ENCODE measurements at regions not wholly inside any gene's neighbourhood (a gene's known extent, or its start where the extent isn't known, plus 50 kb on each side); places are given as distances from the start of the nearest gene placed in this dataset.
"Not testable (repeated sequence)": the region's sequence is repeated elsewhere in the genome, so short reads cannot be mapped to it uniquely, and the experiment has no call there.

DNA sequence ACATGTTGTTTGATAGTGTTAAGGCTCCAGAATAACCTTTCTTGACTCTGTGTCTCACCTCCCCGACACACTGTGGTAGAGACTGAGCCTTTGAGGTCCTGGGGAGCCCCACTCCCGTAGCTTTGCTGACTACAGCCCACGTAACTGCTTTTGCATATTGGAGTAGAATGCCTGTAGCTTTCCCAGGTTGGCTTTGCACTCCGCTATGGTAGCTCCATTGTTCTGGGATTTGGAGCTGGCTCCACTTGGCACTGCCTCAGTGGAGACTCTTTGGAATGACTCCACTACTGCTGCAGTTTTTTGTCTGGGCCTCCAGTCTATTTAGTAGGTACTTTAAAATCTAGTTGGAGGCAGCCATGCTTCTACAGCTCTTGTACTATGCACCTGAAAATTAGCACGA is 56.2 kb upstream of the ANXA1 start:
- no peak for DNase-seq (ENCODE audit: low read depth, low spot score)

DNA sequence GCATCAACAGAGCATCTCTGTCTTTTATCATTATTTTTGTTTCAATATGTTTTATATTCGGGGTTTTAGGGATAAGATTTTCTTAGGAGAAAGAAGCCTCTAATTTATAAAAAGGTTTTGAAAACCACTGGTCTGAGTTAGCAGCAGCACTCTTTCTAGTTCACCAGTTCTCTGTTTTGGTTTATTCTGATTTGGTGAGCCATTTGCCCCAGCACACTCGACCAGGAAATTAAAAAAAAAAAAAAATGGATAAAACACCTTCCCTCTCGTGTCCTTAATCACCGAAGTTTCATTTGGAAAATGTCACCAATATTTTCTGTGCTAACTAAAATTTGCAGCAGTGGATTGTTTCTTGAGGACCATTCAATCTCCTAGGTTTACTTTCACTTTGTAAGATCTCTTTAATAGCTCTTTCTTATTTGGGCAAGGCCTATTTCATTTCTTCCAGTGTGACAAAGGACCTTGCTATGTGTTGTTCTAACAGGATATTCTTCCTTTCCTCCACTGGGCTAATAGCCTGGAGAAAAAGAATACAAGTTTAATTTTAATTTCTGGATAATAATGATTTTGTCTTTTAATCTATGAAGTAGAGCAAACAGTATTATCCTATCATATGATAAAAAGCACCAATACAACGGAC is 57.8 kb upstream of the ANXA1 start:
- DNase-seq (ENCODE audit: low read depth, low spot score), result no peak

DNA sequence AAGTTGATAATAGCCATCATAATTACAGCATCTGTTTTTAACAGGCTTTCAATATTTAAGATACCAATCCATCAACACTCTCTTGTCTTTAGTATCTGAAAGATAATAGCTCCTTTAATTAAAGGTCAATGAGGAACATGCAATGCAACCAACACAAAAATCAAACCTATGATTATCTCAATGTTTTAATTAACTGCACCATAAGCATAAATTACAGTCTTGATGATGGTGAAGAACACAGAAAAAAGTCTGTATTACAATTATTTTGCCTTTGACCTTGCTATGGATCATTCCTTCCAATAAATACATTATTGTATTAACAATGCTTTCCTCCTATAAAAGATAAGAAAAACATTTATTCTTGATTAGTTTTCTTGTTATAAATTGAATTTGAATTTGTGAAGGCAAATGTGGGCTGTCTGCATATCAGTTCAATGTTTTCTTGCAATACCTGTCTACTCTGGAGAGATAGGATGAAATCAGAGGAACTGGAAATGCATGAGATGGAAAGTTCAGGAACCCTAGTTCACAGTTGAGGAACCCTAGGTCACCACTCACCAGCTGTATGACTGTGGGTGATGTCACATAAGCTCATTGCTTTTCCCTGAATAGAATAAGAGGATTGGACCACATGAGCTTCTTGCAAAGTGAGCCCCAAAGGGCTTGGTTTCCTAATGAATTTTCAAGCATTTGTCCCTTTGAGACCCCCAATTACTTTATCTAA is 58.5 kb upstream of the ANXA1 start:
- no peak for DNase-seq (ENCODE audit: low read depth, low spot score)

DNA sequence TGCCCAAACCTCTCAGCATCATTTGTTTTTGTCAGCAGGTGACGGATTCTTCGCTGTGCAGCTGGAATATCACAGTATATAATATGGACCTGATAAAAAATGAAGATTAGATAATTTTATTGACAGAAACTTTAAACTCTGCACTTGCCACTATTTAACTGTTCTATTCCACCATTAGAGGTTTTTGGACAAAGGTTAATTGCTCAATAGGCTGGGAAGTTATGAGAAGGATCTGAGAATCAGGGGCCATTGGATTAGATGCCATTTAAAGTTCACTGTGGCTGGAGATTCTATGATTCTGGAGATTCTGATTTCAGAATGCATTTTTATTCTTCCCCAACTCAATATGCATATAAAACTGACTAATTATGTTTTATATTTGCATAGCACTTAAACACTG is 59.8 kb upstream of the ANXA1 start:
- DNase-seq (ENCODE audit: low read depth, low spot score), result no peak

DNA sequence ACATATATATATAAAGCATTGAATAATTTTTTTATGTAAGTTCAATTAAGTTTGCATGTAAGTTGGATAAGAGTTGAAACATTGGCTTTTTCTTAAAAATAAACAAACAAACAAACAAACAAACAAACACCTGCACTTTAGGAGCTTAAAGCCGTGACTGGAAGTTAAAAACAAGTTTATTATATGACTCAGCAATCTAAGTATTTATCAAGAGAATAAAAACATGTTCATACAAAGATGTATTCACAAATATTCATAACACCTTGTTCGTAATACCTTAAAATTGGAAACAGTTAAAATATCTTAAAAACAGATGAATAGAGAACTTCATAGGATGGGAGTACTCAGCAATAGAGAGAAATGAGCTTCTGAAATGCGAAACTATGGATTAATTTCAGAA is 61.5 kb upstream of the ANXA1 start:
- no peak for DNase-seq (ENCODE audit: low read depth, low spot score)

GRCh38 chr9:73089304-73089985 is 62.2 kb upstream of the ANXA1 start:
- no peak for DNase-seq (ENCODE audit: low read depth, low spot score)

GRCh38 chr9:73087876-73088275 is 63.8 kb upstream of the ANXA1 start:
- not testable (repeated sequence) for DNase-seq (ENCODE audit: low read depth, low spot score)

GRCh38 chr9:73083519-73083918 is 68.1 kb upstream of the ANXA1 start:
- DNase-seq (ENCODE audit: low read depth, low spot score), result no peak

DNA sequence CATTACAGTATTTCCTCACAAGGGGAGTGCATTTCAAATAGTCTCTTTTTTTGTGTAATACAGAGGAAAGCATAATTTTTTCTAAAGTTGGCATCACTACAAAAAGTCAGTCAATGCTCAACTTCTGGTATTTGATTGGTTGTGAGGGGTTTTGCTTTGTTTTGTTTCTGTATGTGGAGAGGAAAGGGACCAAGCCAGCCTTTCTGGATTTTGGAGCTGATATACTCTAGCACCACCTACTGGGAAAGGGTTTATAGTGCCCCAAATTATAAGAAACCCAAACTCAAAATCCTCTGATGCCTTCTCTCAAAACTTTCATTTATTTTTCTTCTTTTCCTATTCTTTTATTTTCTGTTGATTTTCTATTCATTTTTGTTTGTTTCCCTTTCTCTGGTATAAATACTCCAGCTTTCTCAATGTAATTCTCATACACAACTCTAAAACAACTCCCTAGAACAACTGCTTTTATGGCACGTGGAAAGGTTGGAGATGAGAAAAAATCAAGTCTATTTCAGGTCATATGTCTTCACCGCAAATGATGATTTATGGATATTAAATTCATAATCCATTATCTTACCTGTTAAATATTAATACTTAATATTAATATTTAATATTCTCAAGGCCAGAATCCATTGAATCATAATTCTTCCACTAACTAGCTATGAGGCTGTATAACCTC is 69.5 kb upstream of the ANXA1 start:
- DNase-seq (ENCODE audit: low read depth, low spot score), result peak; percentile 12

DNA sequence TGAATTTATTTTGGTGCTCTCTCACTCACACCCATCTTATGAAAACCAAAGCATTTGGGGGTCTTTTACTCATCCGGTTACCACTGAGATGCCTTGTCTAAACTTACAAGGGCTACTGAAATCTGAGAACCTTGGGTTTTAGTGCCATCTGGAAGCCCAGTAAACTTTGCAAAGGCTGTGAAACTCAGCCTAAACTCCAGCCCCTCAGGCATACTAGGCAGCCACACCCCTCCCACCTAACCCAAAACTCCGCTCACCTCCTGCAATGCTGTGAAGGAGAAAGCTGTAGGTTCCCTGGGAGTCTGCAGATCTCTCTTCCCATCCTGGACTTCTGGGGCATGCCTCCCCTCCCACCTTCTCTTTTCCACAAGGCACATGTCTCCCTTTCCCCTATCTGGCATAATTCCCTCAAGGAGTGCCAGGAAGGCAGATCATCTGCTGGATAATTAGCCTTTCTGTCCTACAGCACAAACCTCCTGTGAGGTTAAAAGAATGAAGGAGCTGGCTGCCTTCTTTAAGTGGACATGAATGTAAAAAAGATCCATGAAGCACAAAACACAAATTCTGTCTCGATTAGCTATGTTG is 71.5 kb upstream of the ANXA1 start:
- no peak for DNase-seq (ENCODE audit: low read depth, low spot score)

DNA sequence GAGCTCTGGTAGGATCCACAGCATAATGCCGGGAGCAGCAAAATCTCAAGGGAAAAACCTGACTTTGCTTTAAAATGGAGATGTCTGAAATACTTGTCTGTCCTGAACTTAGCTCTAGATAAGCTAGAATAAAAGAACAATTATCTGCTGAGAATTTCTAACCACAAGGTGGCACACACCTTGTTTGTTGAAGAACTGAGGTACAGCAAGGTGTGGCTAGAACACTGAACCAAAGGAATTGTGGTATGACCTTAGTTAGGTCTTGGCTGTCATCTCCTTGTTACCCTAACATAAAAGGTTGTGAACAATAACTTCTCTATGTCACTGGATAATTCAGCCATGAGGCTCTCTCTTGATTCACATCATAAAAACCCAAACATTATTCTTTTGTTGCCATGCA is 72.3 kb upstream of the ANXA1 start:
- DNase-seq (ENCODE audit: low read depth, low spot score), result no peak

DNA sequence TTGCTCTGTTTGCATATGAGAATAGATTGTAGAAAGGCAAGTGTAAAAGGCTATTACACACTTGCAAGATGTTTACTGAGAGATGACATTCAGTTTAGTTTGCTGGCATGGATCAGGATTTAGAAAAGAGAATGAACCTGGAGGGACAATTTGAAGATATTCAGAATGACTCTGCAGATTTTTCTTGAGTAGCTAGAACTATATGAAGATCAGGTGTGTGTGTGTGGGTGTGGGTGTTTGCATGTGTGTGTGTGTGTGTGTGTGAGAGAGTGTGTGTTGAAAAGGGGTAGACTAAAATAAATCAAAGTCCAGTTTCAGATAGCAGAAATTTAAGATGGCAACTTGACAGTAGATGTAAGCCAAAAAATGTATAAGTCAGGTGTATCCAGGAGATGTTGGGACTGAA is 74.0 kb upstream of the ANXA1 start:
- DNase-seq (ENCODE audit: low read depth, low spot score), result no peak

GRCh38 chr9:73076970-73077369 is 74.7 kb upstream of the ANXA1 start:
- no peak for DNase-seq (ENCODE audit: low read depth, low spot score)

GRCh38 chr9:73074176-73074708 is 77.4 kb upstream of the ANXA1 start:
- no peak for DNase-seq (ENCODE audit: low read depth, low spot score)

- no peak for DNase-seq (ENCODE audit: low read depth, low spot score)
Measured at GRCh38 chr9:73073337-73074175, 78.1 kb upstream of the ANXA1 start.

- no peak for DNase-seq (ENCODE audit: low read depth, low spot score)
Measured at GRCh38 chr9:73067074-73067473, 84.6 kb upstream of the ANXA1 start.

- no peak for DNase-seq (ENCODE audit: low read depth, low spot score)
Measured at GRCh38 chr9:73065439-73065838, 86.2 kb upstream of the ANXA1 start.

DNA sequence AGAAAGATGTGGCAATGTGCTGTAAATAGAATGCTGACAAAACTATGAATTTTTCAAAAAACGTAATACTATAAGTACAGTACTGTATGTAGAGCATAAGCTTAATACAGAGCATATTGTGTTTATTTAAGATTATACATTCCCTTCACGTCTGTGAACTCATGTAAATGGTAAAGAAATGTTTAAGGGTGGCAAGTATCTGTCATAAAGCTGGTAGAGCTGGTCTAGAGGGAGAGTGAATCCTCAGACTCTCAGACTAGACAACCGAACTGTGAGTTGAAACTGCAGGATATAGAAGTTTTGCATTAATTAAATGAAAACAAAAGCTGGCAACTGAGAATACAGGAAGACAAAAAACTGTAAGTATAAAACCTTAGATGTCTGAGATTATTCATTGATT is 87.3 kb upstream of the ANXA1 start:
- no peak for DNase-seq (ENCODE audit: low read depth, low spot score)

GRCh38 chr9:73061146-73061545 is 90.5 kb upstream of the ANXA1 start:
- DNase-seq (ENCODE audit: low read depth, low spot score), result no peak

GRCh38 chr9:73059247-73059646 is 92.4 kb upstream of the ANXA1 start:
- DNase-seq (ENCODE audit: low read depth, low spot score), result no peak

GRCh38 chr9:73056245-73056644 is 95.4 kb upstream of the ANXA1 start:
- DNase-seq (ENCODE audit: low read depth, low spot score), result no peak

Measured in smooth muscle cell of the brain vasculature (primary cell).